ENCODE measurements at regions not wholly inside any gene's neighbourhood (a gene's known extent, or its start where the extent isn't known, plus 50 kb on each side); places are given as distances from the start of the nearest gene placed in this dataset.

GRCh38 chr12:31880340-31880739 is 78.9 kb upstream of the RESF1 start:
- no peak overlapping the region for H3K4me3 Mint-ChIP-seq (ENCODE audit: unreplicated experiment)
- TF ChIP-seq CTCF (IDR thresholded peaks at IDR 0.05) = no peak
- peaks cover under 1% of the 10 kb centered on the region for H3K4me1 Mint-ChIP-seq (ENCODE audit: low read depth)
- no peak overlapping the region for H3K27ac Mint-ChIP-seq (ENCODE audit: unreplicated experiment)
- no peaks in the 10 kb centered on the region for H3K9me3 Mint-ChIP-seq (ENCODE audit: low read depth)
- no peak for DNase-seq (ENCODE audit: low spot score)
- H3K27me3 Mint-ChIP-seq (ENCODE audit: low read depth) = no peaks in the 10 kb centered on the region
- no peaks in the 10 kb centered on the region for H3K36me3 Mint-ChIP-seq (ENCODE audit: low read depth)

GRCh38 chr12:31877884-31878283 is 81.3 kb upstream of the RESF1 start:
- Mint-ChIP-seq H3K4me3 (ENCODE audit: unreplicated experiment) (no peak overlapping the region), H3K27me3 (ENCODE audit: low read depth) (no peaks in the 10 kb centered on the region), H3K27ac (ENCODE audit: unreplicated experiment) (no peak overlapping the region), H3K9me3 (ENCODE audit: low read depth) (no peaks in the 10 kb centered on the region), H3K4me1 (ENCODE audit: low read depth) (peaks cover 5% of the 10 kb centered on the region), H3K36me3 (ENCODE audit: low read depth) (no peaks in the 10 kb centered on the region)
- TF ChIP-seq CTCF (IDR thresholded peaks at IDR 0.05) = no peak
- no peak for DNase-seq (ENCODE audit: low spot score)

GRCh38 chr12:31876568-31877424 is 82.4 kb upstream of the RESF1 start:
- no peak for DNase-seq (ENCODE audit: low spot score)
- Mint-ChIP-seq H3K27me3 (ENCODE audit: low read depth) (no peaks in the 10 kb centered on the region), H3K4me1 (ENCODE audit: low read depth) (peaks cover 5% of the 10 kb centered on the region), H3K9me3 (ENCODE audit: low read depth) (no peaks in the 10 kb centered on the region), H3K27ac (ENCODE audit: unreplicated experiment) (no peak overlapping the region), H3K4me3 (ENCODE audit: unreplicated experiment) (no peak overlapping the region), H3K36me3 (ENCODE audit: low read depth) (no peaks in the 10 kb centered on the region)
- TF ChIP-seq CTCF (IDR thresholded peaks at IDR 0.05) = no peak

GRCh38 chr12:31875609-31875964 is 83.6 kb upstream of the RESF1 start:
- no peak overlapping the region for H3K27ac Mint-ChIP-seq (ENCODE audit: unreplicated experiment)
- peaks cover 5% of the 10 kb centered on the region for H3K4me1 Mint-ChIP-seq (ENCODE audit: low read depth)
- no peaks in the 10 kb centered on the region for H3K36me3 Mint-ChIP-seq (ENCODE audit: low read depth)
- no peak for DNase-seq (ENCODE audit: low spot score)
- no peak overlapping the region for H3K4me3 Mint-ChIP-seq (ENCODE audit: unreplicated experiment)
- no peaks in the 10 kb centered on the region for H3K9me3 Mint-ChIP-seq (ENCODE audit: low read depth)
- no peak for TF ChIP-seq CTCF (IDR thresholded peaks at IDR 0.05)
- no peaks in the 10 kb centered on the region for H3K27me3 Mint-ChIP-seq (ENCODE audit: low read depth)

- Mint-ChIP-seq H3K27ac (ENCODE audit: unreplicated experiment) (peak overlapping the region; percentile 53), H3K36me3 (ENCODE audit: low read depth) (no peaks in the 10 kb centered on the region), H3K4me3 (ENCODE audit: unreplicated experiment) (no peak overlapping the region), H3K4me1 (ENCODE audit: low read depth) (peaks cover 5% of the 10 kb centered on the region), H3K9me3 (ENCODE audit: low read depth) (no peaks in the 10 kb centered on the region), H3K27me3 (ENCODE audit: low read depth) (no peaks in the 10 kb centered on the region)
- DNase-seq (ENCODE audit: low spot score) = no peak
- TF ChIP-seq CTCF (IDR thresholded peaks at IDR 0.05) = no peak
Measured at GRCh38 chr12:31874961-31875608, 84.1 kb upstream of the RESF1 start.
